ENCODE measurements at regions not wholly inside any gene's neighbourhood (a gene's known extent, or its start where the extent isn't known, plus 50 kb on each side); places are given as distances from the start of the nearest gene placed in this dataset.
"Not testable (repeated sequence)": the region's sequence is repeated elsewhere in the genome, so short reads cannot be mapped to it uniquely, and the experiment has no call there.

DNA sequence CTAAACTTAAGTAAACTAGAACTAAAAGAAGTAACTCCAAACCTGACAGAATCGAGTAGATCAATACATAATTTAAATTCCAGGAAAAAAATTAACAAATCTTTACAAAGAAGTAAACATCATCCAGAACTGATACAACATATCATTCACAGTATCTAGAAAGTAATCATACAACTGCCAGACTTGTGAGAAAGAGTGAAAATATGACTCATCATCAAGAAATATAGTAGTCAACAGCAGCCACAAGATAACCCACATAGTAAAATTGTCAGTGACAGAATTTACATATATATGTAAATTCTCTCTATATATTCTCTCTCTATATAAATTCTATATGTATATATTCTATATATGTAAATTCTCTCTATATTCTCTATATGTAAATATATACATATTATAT lies 242.8 kb upstream of the RGS17 start:
- DNase-seq: no peak

DNA sequence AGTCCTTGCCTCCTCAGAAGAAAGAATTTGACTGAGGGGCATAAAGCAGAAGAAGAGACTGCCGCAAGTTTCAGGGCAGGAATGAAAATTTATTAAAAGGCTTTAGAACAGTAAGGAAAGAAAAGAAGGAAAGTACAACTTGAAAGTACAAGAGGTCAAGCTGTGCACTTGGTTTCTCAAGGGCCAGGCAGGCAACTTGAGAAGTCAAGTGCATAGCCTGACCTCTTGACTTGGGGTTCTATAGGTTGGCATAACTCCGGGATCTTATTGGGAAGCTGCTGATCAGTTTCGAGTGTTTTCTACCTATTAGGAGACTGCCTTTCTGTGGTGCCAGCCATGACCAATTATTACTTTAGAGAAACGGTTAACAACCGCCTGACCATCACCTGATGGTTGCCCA lies 237.0 kb upstream of the RGS17 start:
- DNase-seq: no peak

DNA sequence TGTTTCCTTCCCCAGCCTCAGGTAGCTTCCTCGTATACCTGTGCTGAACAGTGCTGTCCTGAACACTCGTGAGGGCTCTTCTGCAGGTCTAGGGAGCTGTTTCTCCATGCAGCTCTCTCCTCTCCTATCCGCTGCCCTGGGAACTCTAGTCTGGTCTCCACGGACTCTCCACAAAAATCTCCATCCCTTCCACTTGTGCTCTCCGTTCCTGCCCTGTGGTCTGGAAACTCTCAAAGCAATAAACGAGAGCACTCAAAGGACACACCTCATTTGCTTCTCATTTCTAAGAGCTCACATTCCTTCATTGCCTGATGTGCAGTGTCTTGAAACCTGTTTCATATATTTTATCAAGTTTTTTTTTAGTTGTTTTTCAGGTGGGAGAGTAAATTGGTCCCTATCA lies 235.9 kb upstream of the RGS17 start:
- no peak for DNase-seq

DNA sequence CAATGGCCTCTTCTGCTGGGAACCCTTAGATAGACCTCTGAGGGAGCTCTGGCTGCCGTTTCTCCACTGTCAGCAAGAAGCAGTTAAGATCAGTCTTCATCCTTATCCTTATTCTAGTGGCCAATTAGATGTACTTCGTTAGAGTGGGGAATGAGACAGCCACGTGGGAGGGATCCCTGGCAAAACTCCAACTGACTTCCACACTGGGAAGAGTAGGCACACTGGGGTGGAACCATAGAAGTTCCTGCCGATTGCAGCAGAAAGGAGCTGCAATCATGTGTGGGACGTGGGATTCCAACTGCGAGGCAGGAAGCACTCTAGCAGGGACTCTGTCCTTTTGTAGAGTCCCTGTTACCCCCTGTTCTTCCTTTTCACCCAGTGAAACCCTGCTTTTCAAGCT lies 226.3 kb upstream of the RGS17 start:
- DNase-seq: no peak

DNA sequence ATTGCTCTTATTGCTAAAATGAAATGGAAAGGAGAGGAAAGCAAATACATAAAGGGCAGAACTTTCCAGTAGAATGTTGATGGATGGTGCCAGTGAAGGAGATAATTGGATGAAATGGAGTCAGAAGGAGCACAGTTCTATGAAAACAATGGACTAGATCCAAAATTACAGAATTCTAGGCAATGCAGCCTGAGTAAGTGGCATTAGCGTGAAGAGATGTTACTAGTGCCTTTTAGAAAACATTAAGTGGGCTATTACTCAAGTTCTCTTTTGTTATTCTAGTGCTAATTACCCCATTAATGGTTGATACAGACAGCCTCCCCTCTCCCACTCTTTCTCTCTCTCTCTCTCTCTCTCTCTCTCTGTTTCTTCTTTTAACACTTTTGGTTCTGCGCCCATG lies 209.5 kb upstream of the RGS17 start:
- no peak for DNase-seq

DNA sequence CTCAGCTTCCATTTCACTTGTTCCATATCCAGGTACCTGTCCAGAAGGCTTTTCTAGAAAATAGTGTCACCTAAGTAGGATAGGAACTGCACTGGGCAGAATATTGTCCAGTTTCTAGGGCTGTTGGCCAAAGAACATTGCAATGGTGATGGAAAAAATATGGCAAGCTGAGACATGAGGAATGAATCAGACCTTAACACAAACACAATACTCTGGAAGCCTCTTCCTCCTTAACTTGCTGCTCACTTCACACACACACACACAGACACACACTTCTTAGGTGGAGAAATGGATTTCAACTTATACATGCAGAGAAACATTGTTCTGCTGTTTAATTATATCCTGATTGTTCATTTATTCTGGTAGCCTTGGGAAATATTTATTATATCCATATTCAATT lies 203.0 kb upstream of the RGS17 start:
- DNase-seq: no peak

DNA sequence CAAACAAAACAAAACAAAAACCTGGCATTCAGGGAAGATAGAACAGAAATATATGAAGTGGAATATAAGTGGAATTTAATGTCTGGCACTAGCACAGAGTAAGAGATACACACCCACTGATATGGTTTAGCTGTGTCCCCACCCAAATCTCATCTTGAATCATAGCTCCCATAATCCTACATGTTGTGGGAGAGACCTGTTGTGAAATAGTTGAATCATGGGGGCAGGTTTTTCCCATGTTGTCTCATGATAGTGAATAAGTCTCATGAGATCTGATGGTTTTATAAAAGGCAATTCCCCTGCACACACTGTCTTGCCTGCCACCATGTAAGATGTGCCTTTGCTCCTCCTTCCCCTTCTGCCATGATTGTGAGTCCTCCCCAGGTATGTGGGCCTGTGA lies 200.1 kb upstream of the RGS17 start:
- not testable (repeated sequence) for DNase-seq

DNA sequence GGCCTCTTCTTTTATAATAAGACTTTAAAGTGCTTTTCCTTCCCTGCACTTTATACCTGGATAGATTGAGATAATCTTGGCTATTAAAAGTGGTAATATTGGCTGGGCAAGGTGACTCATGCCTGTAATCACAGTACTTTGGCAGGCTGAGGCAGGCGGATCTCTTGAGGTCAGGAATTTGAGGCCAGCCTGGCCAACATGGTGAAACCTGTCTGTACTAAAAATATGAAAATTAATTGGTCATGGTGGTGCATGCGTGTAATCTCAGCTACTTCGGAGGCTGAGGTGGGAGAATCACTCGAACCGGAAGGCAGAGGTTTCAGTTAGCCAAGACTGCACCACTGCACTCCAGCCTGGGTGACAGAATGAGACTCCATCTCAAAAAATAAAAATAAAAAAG lies 197.1 kb upstream of the RGS17 start:
- no peak for DNase-seq

DNA sequence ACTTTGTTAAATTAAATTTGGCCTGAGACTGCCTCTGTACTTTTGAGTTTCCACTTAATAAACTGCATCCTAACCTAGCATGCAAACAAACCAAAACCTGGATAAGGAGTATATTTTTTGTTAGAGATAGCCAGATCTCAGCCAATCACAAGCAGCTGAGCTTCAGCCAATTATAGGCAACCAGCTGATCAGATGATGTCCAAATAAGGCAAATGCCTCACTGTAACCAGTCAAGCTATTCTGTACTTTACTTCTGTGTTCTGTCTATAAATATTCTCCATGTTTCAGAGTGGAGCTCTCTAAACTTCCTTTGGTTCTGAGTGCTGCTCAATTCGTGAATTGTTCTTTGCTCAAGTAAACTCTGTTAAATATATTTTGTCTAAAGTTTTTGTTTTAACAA lies 194.6 kb upstream of the RGS17 start:
- no peak for DNase-seq

DNA sequence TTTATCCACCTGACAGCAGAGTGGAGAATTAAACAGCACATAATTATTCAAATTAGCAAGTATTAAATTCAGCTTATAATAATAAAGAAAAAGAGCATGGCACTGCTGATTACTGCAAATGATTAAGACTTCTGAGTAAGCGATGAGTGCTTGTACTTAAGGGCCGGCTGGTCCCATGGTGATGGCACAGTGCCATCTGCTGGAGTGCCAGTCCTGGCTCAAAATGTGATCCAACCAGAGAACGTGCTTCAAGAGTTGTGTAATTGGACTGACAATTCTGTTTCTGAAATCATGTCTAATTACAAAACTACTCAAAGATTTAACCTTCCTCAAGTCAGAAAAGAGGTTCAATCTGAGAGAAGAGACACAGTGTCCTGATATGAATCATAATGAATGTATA lies 181.6 kb upstream of the RGS17 start:
- DNase-seq: peak; percentile 68

DNA sequence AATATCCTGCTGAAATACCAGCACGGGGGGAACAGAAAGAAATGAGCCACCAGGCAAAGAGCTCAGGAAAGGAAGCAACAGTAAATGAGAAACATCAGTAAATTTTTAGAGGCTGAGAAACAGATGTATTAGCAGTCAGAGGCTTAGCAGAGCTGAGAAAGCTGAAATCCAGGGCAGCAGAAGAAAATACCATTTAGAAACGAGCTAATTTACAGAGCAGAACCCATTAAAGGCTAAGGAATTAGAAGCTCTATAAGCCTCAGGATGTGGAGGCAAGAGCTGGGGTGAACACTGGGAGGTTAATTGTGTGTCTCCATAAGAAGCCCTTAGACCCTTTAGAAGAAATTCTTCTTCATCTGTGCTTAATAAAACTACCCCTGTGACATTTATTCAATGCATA lies 178.6 kb upstream of the RGS17 start:
- DNase-seq: no peak

DNA sequence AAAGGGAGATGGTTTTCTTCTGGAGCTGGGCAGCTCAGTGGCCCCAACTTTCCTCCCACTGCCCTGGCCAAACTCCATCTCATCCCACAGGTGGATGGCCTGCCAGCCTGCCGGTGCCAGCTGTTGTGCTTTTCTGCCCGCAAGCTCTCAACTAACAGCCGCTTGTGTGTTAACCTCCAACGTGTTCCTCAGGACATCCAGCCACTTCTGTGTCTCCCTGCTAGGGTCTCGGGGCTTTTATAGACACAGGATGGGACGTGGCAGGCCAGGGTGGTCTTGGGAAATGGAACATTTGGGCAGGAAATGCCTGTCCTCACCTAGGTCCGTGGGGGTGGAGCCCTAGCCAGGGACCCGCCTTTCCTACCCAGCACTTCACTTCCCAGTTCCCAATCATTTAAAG lies 171.1 kb upstream of the RGS17 start:
- no peak for DNase-seq

DNA sequence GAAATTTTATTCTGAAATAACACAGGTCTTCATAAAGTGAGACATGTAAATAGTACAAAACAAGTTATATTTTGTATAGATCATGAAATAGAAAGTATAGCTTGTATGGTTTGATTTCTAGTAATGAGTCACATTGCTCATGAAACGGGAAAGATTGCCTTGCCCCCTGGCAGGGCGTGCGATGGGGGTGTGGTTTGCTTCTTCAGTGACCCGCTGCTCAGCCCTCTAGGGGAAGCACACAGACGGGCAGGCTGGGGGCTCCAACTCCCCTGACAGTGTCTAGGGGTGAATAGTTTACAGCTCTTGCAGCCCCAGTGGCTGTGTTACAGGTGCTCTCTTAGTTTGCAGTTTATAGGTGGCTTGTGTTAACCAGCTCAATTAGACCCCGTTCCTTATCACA lies 170.5 kb upstream of the RGS17 start:
- no peak for DNase-seq

DNA sequence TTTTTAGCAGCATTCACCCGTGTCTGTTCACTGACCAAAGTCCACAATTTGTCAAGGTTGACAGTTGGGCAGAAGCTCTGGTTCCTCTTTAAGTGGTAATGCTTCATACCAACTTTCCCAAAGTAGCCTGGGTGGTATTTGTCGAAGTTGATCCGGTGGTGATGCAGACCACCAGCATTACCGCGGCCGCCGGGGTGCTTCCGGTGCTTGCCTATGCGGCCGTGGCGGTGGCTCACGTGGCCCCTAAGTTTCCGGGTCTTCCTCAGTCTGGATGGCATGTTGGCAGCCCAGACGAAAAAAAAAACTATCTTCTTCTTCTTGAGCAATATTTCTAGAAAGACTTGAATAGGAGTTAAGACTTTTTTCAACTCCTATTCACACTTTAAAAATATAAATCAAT lies 151.4 kb upstream of the RGS17 start:
- DNase-seq: not testable (repeated sequence)

DNA sequence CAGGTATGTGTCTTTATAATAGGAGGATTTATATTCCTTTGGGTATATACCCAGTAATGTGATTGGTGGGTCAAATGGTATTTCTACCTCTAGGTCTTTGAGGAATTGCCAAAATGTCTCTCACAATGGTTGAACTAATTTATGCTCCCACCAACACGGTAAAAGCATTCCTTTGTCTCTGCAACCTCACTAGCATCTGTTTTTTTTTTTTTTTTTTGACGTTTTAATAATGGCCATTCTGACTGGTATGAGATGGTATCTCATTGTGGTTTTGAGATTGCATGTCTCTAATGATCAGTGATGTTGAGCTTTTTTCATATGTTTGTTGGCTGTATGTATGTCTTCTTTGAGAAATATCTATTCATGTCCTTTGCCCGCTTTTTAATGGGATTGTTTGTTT lies 144.9 kb upstream of the RGS17 start:
- no peak for DNase-seq

DNA sequence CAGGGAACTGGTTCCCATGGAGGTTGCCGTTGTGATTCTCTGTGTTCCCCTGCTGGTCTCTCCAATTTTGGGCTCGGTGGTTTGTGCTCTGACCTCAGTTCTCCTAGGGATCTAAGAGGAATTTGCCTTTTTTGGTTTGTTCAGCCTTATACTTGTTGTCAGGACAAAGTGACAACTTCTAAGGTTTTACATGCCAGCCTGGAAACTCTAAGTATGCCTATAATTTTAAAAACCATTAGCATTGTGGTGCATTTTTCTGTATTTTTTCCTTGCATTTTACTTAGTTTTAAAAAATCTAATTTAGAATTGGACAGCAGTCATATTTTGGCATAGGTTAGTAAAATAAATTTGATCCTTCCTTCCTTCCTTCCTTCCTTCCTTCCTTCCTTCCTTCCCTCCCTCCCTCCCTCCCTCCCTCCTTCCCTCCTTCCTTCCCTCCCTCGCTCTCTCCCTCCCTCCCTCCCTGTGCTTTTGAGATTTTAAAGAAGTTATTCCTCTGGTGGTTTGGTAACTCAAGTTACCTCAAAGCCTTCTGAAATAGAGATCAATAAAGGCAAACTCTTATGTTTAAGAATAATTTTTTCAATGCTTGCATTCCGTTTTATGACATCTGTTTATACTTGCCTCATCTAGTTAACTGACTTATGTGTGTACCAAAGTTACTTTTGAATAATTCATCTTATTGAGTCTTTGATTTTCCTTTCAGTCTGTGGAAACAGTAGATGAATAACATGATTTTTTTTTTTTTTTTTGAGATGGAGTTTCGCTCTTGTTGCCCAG lies 141.3 kb upstream of the RGS17 start:
- DNase-seq: no peak

DNA sequence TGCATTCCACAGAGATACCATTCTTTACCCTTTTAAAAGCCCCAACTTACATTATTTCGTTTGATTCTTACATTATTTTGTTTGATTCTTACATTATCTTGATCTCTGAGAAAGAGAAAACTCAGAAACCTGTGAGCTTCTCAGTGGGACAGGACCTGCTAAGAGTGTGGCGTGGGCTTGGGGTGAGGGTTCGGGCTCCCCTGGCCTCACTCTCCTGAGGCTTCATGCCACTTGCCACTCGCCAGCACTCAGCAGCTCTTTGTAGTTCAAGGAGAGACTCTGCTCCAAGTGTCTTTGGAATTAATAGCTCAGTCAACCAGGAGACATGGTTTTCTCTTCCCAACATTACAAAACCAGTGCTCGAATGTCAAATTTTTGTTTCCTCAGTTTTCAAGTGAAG lies 132.4 kb upstream of the RGS17 start:
- no peak for DNase-seq

DNA sequence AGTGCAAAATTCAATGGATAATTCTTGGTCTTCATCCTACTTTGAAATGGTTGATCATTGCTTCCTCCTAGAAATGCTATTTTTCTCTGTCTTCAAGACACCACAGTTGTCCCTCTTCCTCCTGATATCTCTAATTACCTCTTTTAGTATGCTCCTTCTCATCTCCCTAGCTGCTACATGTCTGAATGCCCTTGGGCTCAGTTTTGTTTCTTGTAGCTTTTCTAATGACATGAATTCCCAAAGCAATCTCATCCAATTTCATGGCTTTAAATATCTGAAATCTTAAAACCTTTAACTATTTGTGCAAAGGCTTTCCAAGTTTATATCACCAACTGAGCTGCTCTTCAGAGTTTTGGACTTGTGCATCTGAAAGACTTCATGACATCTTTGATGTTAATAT lies 120.2 kb upstream of the RGS17 start:
- no peak for DNase-seq

DNA sequence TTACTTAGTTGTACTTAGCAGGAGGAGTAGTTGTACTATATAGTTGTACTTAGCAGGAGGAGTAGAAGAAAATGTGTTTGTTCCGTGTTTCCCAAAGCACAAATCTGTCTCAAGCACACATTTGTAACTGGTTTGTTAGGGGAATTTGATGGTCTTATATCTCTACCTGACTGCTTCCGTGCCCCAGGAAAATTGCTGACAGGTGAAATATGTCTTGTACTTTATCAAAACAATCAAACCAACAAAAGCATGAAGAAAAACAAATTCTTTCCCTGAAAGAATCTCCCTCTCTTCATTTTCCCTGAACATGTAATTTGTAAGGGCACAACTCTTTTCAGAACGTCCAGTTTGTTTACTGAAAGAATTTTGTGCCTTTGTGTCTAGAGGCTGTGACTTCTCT lies 106.6 kb upstream of the RGS17 start:
- DNase-seq: no peak

DNA sequence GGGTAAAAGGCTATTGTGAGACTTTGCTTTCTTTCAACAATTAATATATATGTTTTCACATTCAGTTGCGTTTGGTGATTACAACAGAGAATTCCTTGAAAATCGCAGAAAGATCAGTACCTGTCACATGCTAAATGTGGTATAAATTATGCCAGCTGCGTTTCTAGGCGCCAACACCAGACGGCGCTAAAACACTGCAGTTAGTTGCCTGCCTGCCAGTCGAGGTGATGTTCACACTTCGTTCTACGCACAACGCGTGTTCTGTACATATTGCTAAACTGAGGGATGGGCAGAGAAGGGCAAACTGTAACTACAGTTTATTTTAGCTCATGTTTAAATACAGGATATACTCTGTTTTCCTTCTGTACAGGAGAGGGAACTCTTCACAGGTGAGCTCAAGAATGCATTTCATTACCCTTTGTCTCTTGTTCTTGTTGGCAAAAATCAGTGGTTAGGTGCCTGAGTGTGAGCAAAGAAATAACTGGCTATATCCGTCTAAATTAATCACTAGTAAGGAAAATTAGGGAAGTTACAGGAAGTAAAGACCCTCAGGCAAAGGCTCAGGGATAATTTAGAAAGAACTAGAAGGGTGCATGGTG lies 100.1 kb upstream of the RGS17 start:
- DNase-seq: peak; percentile 60

DNA sequence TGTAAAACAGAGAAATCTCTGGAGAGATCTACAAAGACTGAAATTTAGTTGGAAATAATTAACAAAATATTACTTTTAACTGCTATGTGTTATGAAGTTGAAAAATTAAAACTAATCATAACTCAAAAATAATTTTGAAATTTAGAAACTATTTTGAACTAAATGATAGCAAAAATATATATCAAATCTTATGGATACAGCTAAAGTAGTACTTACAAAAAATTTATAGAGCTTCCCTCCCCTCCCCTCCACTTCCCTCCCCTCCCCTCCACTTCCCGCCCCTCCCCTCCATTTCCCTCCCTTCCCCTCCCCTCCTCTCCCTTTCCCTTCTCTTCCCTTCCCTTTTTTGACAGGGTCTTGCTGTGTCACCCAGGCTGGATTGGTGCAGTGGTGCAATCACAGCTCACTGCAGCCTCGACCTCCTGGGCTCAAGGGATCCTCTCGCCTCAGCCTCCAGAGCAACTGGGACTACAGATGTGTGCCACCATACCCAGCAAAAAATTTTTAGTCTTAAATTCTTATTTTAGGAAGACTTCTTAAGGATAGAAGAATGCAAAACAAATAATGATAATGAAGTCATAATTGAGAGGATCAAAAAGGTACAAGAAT lies 87.2 kb upstream of the RGS17 start:
- no peak for DNase-seq

DNA sequence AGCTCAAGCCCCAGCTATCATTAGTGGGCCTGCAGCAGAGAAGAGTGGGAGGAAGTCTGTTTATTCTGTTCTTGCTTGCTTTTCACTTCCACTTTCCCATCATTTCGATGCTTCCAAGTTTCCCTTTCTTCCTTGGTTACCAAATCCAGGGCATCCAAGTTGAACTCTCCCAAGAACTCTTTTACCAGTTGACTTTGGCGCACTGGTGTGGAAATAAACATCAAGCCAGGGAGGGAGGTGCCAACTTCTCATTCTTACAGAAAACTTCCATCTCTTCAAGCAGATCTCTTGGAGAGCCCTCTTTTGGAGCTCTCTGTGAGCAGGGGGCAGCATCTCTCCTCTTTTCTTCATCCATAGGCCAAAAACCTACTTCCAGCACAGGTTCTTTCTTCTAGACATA lies 85.7 kb upstream of the RGS17 start:
- no peak for DNase-seq

DNA sequence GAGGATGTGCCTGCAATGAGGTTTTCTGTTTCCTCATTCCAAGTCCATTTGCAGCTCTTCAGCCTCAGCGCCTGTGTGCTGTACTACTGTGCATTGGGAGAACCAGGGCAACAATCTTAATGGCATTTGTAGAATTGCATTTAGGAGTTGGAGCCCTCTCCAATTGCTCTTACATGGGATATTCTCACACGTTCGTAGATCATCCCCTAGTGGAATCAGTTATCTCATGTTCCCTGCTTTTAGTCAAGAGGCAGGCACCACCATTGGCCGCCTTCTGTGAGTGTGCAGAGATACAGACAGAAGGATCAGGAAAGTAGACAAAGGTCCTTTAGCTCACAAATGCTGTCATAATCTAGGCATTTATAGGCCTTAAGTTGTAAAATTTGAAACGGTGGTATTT lies 84.2 kb upstream of the RGS17 start:
- DNase-seq: no peak

DNA sequence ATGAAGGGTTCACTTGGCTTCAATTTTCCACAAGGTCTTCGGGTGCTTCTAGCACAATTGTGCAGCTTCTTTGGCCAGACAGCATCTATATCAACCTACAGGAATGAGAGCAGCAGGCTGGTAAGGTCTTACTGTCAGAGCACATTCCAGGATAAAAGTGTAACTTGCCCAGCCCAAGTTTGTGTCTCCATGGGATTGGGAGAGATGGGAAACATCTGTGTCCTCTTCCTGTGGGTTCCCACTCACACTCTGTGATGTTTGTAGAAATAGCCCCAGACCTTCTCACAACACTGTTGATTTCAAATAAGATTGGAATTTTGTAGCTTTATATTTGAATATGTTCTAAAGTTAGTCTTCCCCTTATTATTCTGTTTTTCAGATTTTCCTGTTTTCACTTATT lies 83.4 kb upstream of the RGS17 start:
- no peak for DNase-seq

DNA sequence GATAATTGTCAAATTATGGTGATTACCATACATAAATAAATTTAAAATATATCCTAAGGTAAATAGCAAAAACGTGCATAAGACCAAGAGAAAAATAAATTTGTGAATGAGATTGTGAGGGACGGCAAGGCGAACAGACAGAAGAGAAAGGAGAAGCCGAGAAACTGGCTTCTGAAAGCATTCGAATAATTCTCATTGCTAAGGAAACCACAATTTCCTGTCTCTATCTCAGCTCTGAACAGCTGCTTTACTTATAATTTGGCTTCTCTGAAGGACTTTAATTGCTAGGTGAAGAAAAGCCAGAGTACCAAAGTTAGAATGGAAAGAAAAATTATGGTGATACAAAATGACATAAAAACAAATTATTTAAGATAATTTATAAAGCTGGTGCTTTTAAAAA lies 79.0 kb upstream of the RGS17 start:
- peak; percentile 50 for DNase-seq
